SK-N-SH treated with all-trans-retinoic acid at 6 μM for 48 hours (cell line): ENCODE measurements at regions not wholly inside any gene's neighbourhood (a gene's known extent, or its start where the extent isn't known, plus 50 kb on each side); places are given as distances from the start of the nearest gene placed in this dataset.

Source experiments
- CSDC2 ChIP-seq: fragments of 250-450 bp; sonication (Bioruptor Pico); IDR thresholded peaks from 2 replicates; pipeline ENCODE4 v1.5.0; 2020; ENCODE audit warnings: mild to moderate bottlenecking, moderate library complexity
- OSR1 ChIP-seq: fragments of 250-450 bp; sonication (Bioruptor Pico); IDR thresholded peaks from 2 replicates; pipeline ENCODE4 v1.8.0; 2022; ENCODE audit warnings: moderate library complexity, mild to moderate bottlenecking, inconsistent platforms

DNA sequence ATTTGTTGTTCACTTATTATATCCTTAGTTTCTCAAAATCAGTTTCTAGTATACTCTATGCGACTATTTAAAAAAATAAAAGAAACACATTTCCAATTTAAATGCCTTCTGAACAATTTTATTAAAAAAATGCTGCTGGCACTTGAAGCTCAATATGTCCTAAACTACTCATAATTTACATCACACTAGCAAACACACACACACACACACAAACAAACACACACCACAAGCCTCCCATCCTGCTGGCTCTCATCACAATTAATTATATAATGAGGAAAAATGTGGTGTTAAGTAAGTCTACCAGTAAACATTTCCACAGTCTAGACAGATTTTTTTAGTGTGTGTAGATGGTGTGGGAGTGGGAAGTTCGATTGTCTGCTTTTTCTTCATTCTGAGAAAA is 350.3 kb downstream of the AASDHPPT start:
- TF ChIP-seq OSR1 (CRISPR knock-in tag) (no peak), CSDC2 (CRISPR knock-in tag) (no peak)
